B cell (primary cell): ENCODE measurements at regions not wholly inside any gene's neighbourhood (a gene's known extent, or its start where the extent isn't known, plus 50 kb on each side); places are given as distances from the start of the nearest gene placed in this dataset.

ENCODE experiments used
- CTCF ChIP-seq: fragments of 200-600 bp; IDR thresholded peaks from one replicate; pipeline ENCODE4 v1.8.0; 2022; ENCODE audit warnings: antibody characterized with exemption, mild to moderate bottlenecking
- EZH2 ChIP-seq: IDR thresholded peaks from 2 replicates; pipeline ENCODE4 v1.6.1; 2012; ENCODE audit warnings: borderline replicate concordance, low read depth, mild to moderate bottlenecking, moderate library complexity, low read length; ENCODE audit not compliant: insufficient read depth, poor library complexity, severe bottlenecking

- TF ChIP-seq CTCF (no peak), EZH2 (no peak)
These were observed 586.2 kb upstream of the PTGER4 start for GRCh38 chr5:40093550-40093949.
